ENCODE measurements at regions not wholly inside any gene's neighbourhood (a gene's known extent, or its start where the extent isn't known, plus 50 kb on each side); places are given as distances from the start of the nearest gene placed in this dataset.

DNA sequence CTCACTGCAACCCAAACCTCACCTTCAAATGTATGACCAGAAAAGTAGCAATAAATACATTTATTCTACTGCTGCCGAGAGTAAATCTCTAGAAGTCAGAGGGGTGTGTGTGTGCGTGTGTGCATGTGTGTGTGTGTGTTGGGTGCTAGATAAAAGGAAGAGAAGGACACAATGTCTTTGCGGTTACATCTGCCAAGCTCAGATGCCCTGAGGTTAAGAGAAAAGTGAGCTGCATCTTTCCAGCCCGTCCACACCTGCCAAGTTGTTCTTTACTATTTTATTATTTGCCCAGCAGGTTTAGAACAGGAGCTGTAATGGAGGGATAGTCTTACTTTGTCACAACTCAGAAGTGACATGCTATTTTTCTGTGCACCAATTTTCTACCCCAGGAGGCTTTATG, 54.5 kb upstream of the ANKFN1 start:
- TF ChIP-seq, protein P1, sequence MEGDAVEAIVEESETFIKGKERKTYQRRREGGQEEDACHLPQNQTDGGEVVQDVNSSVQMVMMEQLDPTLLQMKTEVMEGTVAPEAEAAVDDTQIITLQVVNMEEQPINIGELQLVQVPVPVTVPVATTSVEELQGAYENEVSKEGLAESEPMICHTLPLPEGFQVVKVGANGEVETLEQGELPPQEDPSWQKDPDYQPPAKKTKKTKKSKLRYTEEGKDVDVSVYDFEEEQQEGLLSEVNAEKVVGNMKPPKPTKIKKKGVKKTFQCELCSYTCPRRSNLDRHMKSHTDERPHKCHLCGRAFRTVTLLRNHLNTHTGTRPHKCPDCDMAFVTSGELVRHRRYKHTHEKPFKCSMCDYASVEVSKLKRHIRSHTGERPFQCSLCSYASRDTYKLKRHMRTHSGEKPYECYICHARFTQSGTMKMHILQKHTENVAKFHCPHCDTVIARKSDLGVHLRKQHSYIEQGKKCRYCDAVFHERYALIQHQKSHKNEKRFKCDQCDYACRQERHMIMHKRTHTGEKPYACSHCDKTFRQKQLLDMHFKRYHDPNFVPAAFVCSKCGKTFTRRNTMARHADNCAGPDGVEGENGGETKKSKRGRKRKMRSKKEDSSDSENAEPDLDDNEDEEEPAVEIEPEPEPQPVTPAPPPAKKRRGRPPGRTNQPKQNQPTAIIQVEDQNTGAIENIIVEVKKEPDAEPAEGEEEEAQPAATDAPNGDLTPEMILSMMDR (IDR thresholded peaks at IDR 0.05; ENCODE audit: low read depth, low read length), result no peak
- no peak for TF ChIP-seq POLR2A (IDR thresholded peaks at IDR 0.05; ENCODE audit: extremely low read depth, insufficient read length)
- TF ChIP-seq, protein P2, sequence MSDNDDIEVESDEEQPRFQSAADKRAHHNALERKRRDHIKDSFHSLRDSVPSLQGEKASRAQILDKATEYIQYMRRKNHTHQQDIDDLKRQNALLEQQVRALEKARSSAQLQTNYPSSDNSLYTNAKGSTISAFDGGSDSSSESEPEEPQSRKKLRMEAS (IDR thresholded peaks at IDR 0.05; ENCODE audit: low read depth, low read length), result no peak
- no peak for TF ChIP-seq MYC (IDR thresholded peaks at IDR 0.05; ENCODE audit: low read depth, low read length)
